Upper lobe of left lung (tissue), 4 donors: ENCODE measurements at regions not wholly inside any gene's neighbourhood (a gene's known extent, or its start where the extent isn't known, plus 50 kb on each side); places are given as distances from the start of the nearest gene placed in this dataset.

Experiments used
- CTCF ChIP-seq, 6 experiments: fragments of 450-650 bp in 4 of 6; fragments of 200-600 bp in 2 of 6; sonication (generic) in 2 of 6; IDR thresholded peaks; one replicate each; pipeline ENCODE4 v1.5.1; 2016 to 2019; ENCODE audit warnings: antibody characterized with exemption in 6 of 6
- EP300 ChIP-seq, 4 donors: sonication (generic); formaldehyde crosslinking; IDR thresholded peaks; one replicate each; pipeline ENCODE4 v1.5.1; 2017; ENCODE audit warnings: antibody characterized with exemption in 4 of 4, control low read depth in 2 of 4
- POLR2A ChIP-seq, 4 donors: fragments of 450-650 bp; IDR thresholded peaks; one replicate each; pipeline ENCODE4 v1.5.1; 2016 to 2017; ENCODE audit warnings: antibody characterized with exemption in 4 of 4, mild to moderate bottlenecking in 2 of 4
- POLR2AphosphoS5 ChIP-seq, 2 donors: sonication (generic); formaldehyde crosslinking; IDR thresholded peaks; one replicate each; pipeline ENCODE4 v1.5.1; 2017; ENCODE audit warnings: antibody characterized with exemption in 2 of 2

GRCh38 chr4:131366714-131367113 is 1782.4 kb upstream of the PCDH10 start:
- no peak for TF ChIP-seq CTCF (IDR thresholded peaks at IDR 0.05)
- no peak for TF ChIP-seq EP300 (IDR thresholded peaks at IDR 0.05)
- TF ChIP-seq POLR2AphosphoS5 (IDR thresholded peaks at IDR 0.05): no peak
- no peak for TF ChIP-seq POLR2A (IDR thresholded peaks at IDR 0.05)
